Fibroblast of villous mesenchyme (primary cell): ENCODE measurements at regions not wholly inside any gene's neighbourhood (a gene's known extent, or its start where the extent isn't known, plus 50 kb on each side); places are given as distances from the start of the nearest gene placed in this dataset.

Experiments used
- DNase-seq: peaks from one replicate; pipeline ENCODE4 v3.0.0-alpha.2; 2010; ENCODE audit warnings: low read depth
- H3K4me3 ChIP-seq: 2 replicates; pipeline ENCODE4 v1.5.1; 2011; ENCODE audit warnings: low read depth, mild to moderate bottlenecking, low read length
- TF ChIP-seq, protein P1 (sequence below): IDR thresholded peaks from 2 replicates; pipeline ENCODE4 v1.5.1; 2012; ENCODE audit warnings: low read depth, mild to moderate bottlenecking, low read length; ENCODE audit not compliant: insufficient read depth

DNA sequence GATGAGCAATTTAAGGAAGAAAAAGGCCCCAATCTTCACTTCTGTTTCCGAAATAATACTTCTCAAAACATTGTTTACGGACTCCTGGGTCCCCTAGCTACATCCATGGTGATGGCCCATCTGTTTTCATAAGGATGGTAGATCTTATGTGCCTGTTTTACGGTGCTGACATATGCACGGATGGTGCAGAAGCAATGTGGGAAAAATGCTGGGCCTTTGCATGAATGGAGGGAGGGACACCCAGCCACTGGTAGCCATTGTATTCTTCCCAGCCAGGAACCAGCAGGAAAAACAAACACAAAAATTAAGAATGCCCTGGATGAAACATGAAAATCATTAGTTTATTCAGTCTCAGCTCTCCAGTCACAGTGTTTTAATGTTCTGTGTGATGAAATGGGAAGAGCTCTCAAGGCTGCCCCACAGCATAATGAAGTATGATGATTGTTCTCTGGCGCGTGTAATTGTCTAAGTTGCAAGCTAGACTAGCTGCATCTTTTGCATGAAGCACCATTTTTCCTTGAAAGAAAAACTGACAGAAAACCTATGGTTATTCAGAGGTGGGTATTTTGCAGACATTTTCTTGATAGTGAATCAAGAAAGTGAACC lies 1201.1 kb upstream of the SLC10A2 start:
- H3K4me3 ChIP-seq = no peak overlapping the region
- TF ChIP-seq, protein P1, sequence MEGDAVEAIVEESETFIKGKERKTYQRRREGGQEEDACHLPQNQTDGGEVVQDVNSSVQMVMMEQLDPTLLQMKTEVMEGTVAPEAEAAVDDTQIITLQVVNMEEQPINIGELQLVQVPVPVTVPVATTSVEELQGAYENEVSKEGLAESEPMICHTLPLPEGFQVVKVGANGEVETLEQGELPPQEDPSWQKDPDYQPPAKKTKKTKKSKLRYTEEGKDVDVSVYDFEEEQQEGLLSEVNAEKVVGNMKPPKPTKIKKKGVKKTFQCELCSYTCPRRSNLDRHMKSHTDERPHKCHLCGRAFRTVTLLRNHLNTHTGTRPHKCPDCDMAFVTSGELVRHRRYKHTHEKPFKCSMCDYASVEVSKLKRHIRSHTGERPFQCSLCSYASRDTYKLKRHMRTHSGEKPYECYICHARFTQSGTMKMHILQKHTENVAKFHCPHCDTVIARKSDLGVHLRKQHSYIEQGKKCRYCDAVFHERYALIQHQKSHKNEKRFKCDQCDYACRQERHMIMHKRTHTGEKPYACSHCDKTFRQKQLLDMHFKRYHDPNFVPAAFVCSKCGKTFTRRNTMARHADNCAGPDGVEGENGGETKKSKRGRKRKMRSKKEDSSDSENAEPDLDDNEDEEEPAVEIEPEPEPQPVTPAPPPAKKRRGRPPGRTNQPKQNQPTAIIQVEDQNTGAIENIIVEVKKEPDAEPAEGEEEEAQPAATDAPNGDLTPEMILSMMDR = no peak
- no peak for DNase-seq

DNA sequence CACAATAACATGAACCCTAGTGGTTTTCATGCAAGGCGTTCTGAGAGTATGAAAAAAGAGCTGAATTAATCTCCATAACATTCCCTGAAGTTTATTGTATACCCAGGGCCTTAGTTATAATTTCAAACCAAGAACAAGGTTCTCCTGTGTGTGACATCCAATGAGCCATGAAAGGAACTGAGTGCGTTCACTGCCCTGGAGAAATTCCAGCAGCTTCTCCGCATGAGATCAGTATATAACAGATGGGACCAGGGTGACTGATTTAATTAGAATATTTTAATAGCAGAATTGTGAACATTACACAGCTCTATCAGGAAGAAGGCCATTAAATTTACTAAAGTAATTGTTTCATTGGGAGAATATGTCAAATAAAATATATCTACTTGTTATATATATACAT lies 1190.5 kb upstream of the SLC10A2 start:
- H3K4me3 ChIP-seq = no peak overlapping the region
- no peak for DNase-seq
- TF ChIP-seq, protein P1 = no peak

DNA sequence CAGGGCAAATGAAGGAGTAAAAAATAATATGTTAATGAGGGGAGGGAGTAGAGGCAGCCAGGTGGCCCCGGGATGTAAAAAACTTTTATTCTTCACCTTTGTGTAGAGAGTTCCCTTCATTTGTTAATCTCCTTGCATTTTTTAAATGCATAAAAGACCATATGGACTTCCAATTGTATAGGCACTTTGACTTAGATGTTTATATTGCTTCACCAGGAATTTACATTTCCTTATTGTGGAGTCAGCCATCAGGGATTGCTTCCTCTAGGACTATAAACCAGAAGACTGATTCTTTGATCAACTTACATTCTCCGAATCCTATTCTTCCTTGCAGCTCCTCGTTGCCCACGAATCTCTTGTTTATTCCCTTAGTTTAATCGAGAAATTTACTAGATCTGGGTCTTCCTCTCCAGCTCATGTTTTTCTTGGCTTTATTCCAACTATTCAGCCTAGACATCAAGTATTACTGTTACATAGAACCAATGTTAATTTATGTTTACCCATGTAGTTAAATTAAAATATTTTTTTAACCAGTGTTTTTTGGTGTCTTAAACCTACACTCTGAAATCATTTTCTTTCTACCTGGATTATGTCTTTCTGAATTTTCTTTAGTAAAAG lies 1187.0 kb upstream of the SLC10A2 start:
- DNase-seq = no peak
- H3K4me3 ChIP-seq = no peak overlapping the region
- TF ChIP-seq, protein P1 = no peak

DNA sequence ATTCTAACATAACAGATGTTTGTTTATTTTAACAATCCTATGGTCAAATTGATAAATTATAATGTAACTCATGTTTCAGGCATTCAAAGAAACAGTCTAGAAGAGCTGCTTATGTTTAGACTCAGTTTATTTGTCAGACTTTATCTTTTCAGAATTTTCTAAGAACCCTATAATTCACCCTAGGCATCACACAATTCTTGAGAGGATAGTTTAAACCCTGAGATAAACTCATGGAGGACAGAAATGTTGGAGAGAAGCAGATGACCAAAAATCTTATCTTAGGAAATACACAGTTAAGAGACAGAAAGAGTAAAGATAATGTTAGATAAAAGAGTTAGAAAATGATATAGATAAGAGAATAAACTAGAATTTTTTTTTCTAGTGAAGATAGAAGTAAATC lies 1185.7 kb upstream of the SLC10A2 start:
- H3K4me3 ChIP-seq = no peak overlapping the region
- TF ChIP-seq, protein P1 = no peak
- no peak for DNase-seq

DNA sequence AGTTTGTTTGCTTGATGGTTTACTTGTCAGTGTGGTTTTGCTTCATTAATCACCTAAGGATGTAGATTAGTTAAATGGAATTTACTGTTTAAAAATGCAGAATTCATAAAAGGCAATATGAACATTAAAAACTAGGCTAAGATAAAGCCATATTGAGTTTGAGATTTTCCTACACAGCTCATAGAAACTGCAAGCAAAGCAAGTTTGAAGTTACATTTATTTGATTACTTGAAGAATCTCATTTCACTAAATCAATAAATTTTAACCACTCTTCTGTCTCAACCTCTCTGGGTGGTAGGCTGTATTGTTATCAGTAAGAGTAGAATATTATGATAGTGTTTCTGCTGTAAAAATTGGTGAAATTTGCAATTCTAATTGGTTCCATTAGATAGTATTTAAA lies 1180.7 kb upstream of the SLC10A2 start:
- no peak overlapping the region for H3K4me3 ChIP-seq
- TF ChIP-seq, protein P1 = no peak
- DNase-seq = no peak

DNA sequence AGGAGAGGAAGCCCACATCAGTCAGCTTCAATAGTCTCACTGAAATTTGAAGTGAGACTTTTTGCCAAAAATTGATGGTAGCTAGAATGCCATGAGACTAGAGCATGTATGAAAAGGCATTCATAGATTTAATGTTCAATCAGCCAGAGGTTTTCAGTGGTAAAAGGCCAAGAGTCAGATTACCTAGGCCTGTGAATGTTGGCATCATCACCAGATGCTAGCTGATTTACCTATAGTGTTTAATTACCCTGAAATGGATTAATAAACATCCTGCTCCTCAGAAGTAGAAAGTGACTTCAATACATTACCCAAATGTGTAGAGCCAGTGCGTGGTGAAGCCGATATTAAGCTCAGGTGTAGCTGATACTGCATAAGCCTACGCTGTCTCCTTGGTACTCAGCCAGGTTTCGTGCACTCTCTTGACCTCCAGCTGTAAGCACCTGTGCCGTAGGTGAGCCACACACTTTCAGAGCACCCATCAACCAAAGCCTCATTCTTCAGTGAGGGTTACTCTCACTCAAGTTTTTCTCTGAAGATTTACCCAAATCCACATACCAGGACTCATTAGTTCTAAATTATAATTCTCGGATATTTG lies 1140.3 kb upstream of the SLC10A2 start:
- no peak for DNase-seq
- TF ChIP-seq, protein P1 = no peak
- H3K4me3 ChIP-seq = no peak overlapping the region
